ENCODE measurements at regions not wholly inside any gene's neighbourhood (a gene's known extent, or its start where the extent isn't known, plus 50 kb on each side); places are given as distances from the start of the nearest gene placed in this dataset.

DNA sequence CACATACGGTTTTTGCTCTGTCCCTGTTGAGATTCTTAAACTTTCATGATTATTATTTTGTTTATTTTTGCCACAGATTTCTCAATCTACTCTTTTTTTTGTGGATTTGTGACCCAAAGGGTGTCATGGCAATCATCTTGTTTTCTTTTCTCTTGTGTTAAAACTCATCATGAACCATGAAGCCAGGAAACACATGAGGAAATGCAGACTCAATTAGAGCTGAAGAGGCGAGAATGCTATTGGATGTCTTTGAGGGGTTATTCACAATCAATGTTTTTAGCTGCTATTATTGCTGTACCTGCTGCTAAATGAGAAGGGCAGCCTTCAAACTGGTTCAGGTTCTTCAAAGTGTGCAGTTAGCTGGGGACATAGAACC, 99.5 kb upstream of the MMADHC start:
- TF ChIP-seq CTCF (IDR thresholded peaks at IDR 0.05; ENCODE audit: low read depth, low read length) (no peak), EZH2phosphoT487 (IDR thresholded peaks at IDR 0.05; ENCODE audit: low read depth) (no peak)
